SK-N-SH (cell line): ENCODE measurements at regions not wholly inside any gene's neighbourhood (a gene's known extent, or its start where the extent isn't known, plus 50 kb on each side); places are given as distances from the start of the nearest gene placed in this dataset.

Experiments used
- CTCF ChIA-PET: fragments of 300-600, 350-600 bp; formaldehyde crosslinking; extraction: SDS; loops from one replicate; lab custom pipeline; 2021; lab: Yijun Ruan, JAX
- POLR2A ChIA-PET: fragments of 350-600 bp; sonication (Branson Sonifier 250); formaldehyde crosslinking; extraction: SDS; loops from one replicate; lab custom pipeline; 2020; ENCODE audit warnings: antibody characterized with exemption, inconsistent platforms; lab: Yijun Ruan, JAX
- DNase-seq: peaks from one replicate; pipeline ENCODE4 v3.0.0; 2012
- H2AFZ ChIP-seq: fragments of 200-600 bp; sonication (generic); 2 replicates; pipeline ENCODE4 v1.8.1; 2016; ENCODE audit warnings: antibody characterized with exemption, mild to moderate bottlenecking, low read depth
- H3F3A ChIP-seq: fragments of 200-600 bp; sonication (generic); replicated peaks from 2 replicates; pipeline ENCODE3; 2016; ENCODE audit warnings: antibody characterized with exemption, mild to moderate bottlenecking; ENCODE audit not compliant: insufficient read depth
- H3K27ac ChIP-seq, 2 experiments: fragments of 200-500 bp in 1 of 2; fragments of 200-600 bp in 1 of 2; sonication (Bioruptor generic) in 1 of 2; sonication (generic), shearing (Covaris generic) in 1 of 2; 2 replicates each; pipeline versions ENCODE4 v1.5.1 to v1.6.1; 2014 to 2016; ENCODE audit warnings: low read depth in 2 of 2, inconsistent platforms in 1 of 2, low read length in 1 of 2, mild to moderate bottlenecking in 1 of 2, mixed read lengths in 1 of 2
- H3K27me3 ChIP-seq: fragments of 200-600 bp; sonication (generic), shearing (Covaris generic); 2 replicates; pipeline ENCODE4 v1.6.1; 2016; ENCODE audit warnings: mixed run types; ENCODE audit not compliant: insufficient read depth
- H3K36me3 ChIP-seq, 2 experiments: fragments of 200-500 bp in 1 of 2; fragments of 200-600 bp in 1 of 2; sonication (Bioruptor generic) in 1 of 2; sonication (generic) in 1 of 2; replicated peaks in 1 of 2; 2 replicates each; pipeline versions ENCODE3 to v1.5.1; 2014 to 2016; ENCODE audit warnings: low read length in 1 of 2, mild to moderate bottlenecking in 1 of 2; ENCODE audit not compliant: insufficient read depth in 2 of 2, control insufficient read depth in 1 of 2
- H3K4me1 ChIP-seq, 2 experiments: fragments of 200-500 bp in 1 of 2; fragments of 200-600 bp in 1 of 2; sonication (Bioruptor generic) in 1 of 2; sonication (generic), shearing (Covaris generic) in 1 of 2; 2 replicates each; pipeline versions ENCODE4 v1.5.1 to v1.6.1; 2014 to 2016; ENCODE audit warnings: low read depth in 1 of 2, low read length in 1 of 2, mixed run types in 1 of 2; ENCODE audit not compliant: insufficient read depth in 2 of 2, control insufficient read depth in 1 of 2
- H3K4me2 ChIP-seq: fragments of 200-600 bp; sonication (generic), shearing (Covaris generic); 2 replicates; pipeline ENCODE4 v1.6.1; 2017; ENCODE audit warnings: mixed run types
- H3K4me3 ChIP-seq, 2 experiments: fragments of 200-500 bp in 1 of 2; fragments of 200-600 bp in 1 of 2; sonication (Bioruptor generic) in 1 of 2; sonication (generic), shearing (Covaris generic) in 1 of 2; 2 replicates each; pipeline versions ENCODE4 v1.5.1 to v1.8.1; 2014 to 2016; ENCODE audit warnings: low read depth in 2 of 2, inconsistent platforms in 1 of 2, low read length in 1 of 2, mild to moderate bottlenecking in 1 of 2, mixed read lengths in 1 of 2, moderate library complexity in 1 of 2
- H3K79me2 ChIP-seq: fragments of 200-600 bp; sonication (generic); 2 replicates; pipeline ENCODE4 v1.8.1; 2017; ENCODE audit warnings: mild to moderate bottlenecking; ENCODE audit not compliant: insufficient read depth
- H3K9ac ChIP-seq: fragments of 200-600 bp; sonication (generic); 2 replicates; pipeline ENCODE4 v1.6.1; 2017; ENCODE audit warnings: mixed run types
- H3K9me2 ChIP-seq: fragments of 200-600 bp; sonication (generic); 2 replicates; pipeline ENCODE4 v1.6.1; 2017; ENCODE audit warnings: mixed run types
- H3K9me3 ChIP-seq: fragments of 200-600 bp; sonication (generic); 2 replicates; pipeline ENCODE4 v1.6.1; 2017; ENCODE audit warnings: mixed run types, mild to moderate bottlenecking, moderate library complexity
- H4K20me1 ChIP-seq: fragments of 200-600 bp; sonication (generic); 2 replicates; pipeline ENCODE4 v1.6.1; 2017; ENCODE audit warnings: mild to moderate bottlenecking, mixed run types; ENCODE audit not compliant: insufficient read depth
- CTCF ChIP-seq: fragments of 200-600 bp; sonication (generic); IDR thresholded peaks from 2 replicates; pipeline ENCODE4 v1.6.1; 2017; ENCODE audit warnings: antibody characterized with exemption, mild to moderate bottlenecking, moderate library complexity
- EP300 ChIP-seq, 2 experiments: IDR thresholded peaks; 2 replicates each; pipeline versions ENCODE4 v1.4.0 to v1.6.1; 2012; ENCODE audit warnings: borderline replicate concordance in 1 of 2, low read depth in 1 of 2, low read length in 1 of 2
- FOSL2 ChIP-seq: IDR thresholded peaks from 2 replicates; pipeline ENCODE4 v1.4.0; 2012; ENCODE audit warnings: low read depth, mild to moderate bottlenecking, moderate library complexity, borderline replicate concordance
- FOXJ3 ChIP-seq: sonication (generic); formaldehyde crosslinking; IDR thresholded peaks from 2 replicates; pipeline ENCODE4 v1.5.1; 2020; ENCODE audit warnings: mild to moderate bottlenecking, missing genetic modification reagents
- FOXM1 ChIP-seq: IDR thresholded peaks from 2 replicates; pipeline ENCODE4 v1.4.0; 2012; ENCODE audit warnings: low read depth, mild to moderate bottlenecking
- GABPA ChIP-seq: IDR thresholded peaks from 2 replicates; pipeline ENCODE4 v1.4.0; 2012; ENCODE audit warnings: low read depth, mild to moderate bottlenecking
- GATA2 ChIP-seq: sonication (generic); formaldehyde crosslinking; IDR thresholded peaks from 2 replicates; pipeline ENCODE4 v1.5.0; 2020; ENCODE audit warnings: mild to moderate bottlenecking, missing genetic modification reagents
- JUND ChIP-seq: IDR thresholded peaks from 2 replicates; pipeline ENCODE4 v1.4.0; 2012
- NRF1 ChIP-seq: IDR thresholded peaks from 2 replicates; pipeline ENCODE4 v1.6.1; 2012; ENCODE audit warnings: low read depth, mild to moderate bottlenecking, low read length
- RCOR1 ChIP-seq: fragments of 150-350 bp; IDR thresholded peaks from 2 replicates; pipeline ENCODE4 v1.6.1; 2017; ENCODE audit warnings: antibody characterized with exemption, low read length
- RXRA ChIP-seq: IDR thresholded peaks from 2 replicates; pipeline ENCODE4 v1.4.0; 2012; ENCODE audit warnings: low read depth, mild to moderate bottlenecking, borderline replicate concordance
- SMC3 ChIP-seq: IDR thresholded peaks from 2 replicates; pipeline ENCODE4 v1.6.1; 2012; ENCODE audit warnings: low read depth, low read length, improper control_type of control experiment
- TCF12 ChIP-seq: IDR thresholded peaks from 2 replicates; pipeline ENCODE4 v1.4.0; 2012
- USF1 ChIP-seq: IDR thresholded peaks from 2 replicates; pipeline ENCODE4 v1.4.0; 2012; ENCODE audit warnings: low read depth, borderline replicate concordance
- YY1 ChIP-seq: IDR thresholded peaks from 2 replicates; pipeline ENCODE4 v1.4.0; 2012; ENCODE audit warnings: low read depth, mild to moderate bottlenecking
- ZBTB33 ChIP-seq: IDR thresholded peaks from 2 replicates; pipeline ENCODE4 v1.4.0; 2012; ENCODE audit warnings: low read depth, borderline replicate concordance
- WGBS: methylation state at CpG from one replicate; pipeline ENCODE4 v1.1.6; 2017; ENCODE audit warnings: low lambda C conversion rate; 5-methylcytosine and 5-hydroxymethylcytosine counted together
- TF ChIP-seq, protein P1 (sequence below): fragments of 150-350 bp; IDR thresholded peaks from 2 replicates; pipeline ENCODE4 v1.6.1; 2016; ENCODE audit warnings: mild to moderate bottlenecking, low read depth, low read length

DNA sequence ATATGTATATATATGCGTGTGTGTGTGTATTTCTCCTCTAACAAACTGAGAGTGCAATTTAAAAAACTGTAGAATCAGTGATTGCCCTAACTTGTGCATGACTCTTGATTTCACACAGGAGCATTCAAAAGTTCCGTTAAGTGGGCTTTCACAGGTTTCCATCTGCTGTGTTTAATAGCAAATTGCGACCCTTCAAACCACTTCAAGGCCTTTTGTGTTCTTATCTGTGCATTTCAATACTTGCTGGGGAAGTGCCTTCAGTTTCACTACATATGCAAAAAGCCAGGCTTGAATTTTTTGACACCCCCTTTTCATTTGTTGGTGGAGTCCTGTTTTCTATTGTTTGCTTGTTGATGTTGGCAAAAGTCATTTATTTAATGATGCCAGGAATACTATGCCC is 158.0 kb downstream of the TM9SF2 start:
- no peaks in the 10 kb centered on the region for H3K9me3 ChIP-seq
- 94% methylated on average over 3 of the region's 3 CpGs for WGBS
- no peak overlapping the region for H2AFZ ChIP-seq
- H3K4me1 ChIP-seq, result peaks cover 5 to 6% of the 10 kb centered on the region in 2 experiments; a peak in 3 of 4 replicates
- H3F3A ChIP-seq, result no peaks in the 10 kb centered on the region
- no peaks in the 10 kb centered on the region for H4K20me1 ChIP-seq
- H3K9ac ChIP-seq, result no peak overlapping the region
- H3K36me3 ChIP-seq, result no peaks in the 10 kb centered on the region
- DNase-seq, result no peak
- no peak overlapping the region for H3K4me3 ChIP-seq
- H3K9me2 ChIP-seq, result no peaks in the 10 kb centered on the region
- H3K27me3 ChIP-seq, result peaks cover 13% of the 10 kb centered on the region; the same call in 1 of the 2 replicates
- ChIA-PET CTCF (interaction anchor here (0.6 to 6.5 kb wide), 14 partner anchors 14 to 1523 kb away, joined by 3 to 107 read pairs (median 4); no protein-coding TSS in a partner anchor), POLR2A (no interaction called here)
- H3K79me2 ChIP-seq, result no peaks in the 10 kb centered on the region
- TF ChIP-seq TCF12, result no peak
- TF ChIP-seq USF1, result no peak
- no peak for TF ChIP-seq GABPA
- no peak for TF ChIP-seq ZBTB33
- TF ChIP-seq FOSL2, result no peak
- TF ChIP-seq EP300 (IDR thresholded peaks at IDR 0.05; ENCODE audit: borderline replicate concordance in 1 of 2, low read depth in 1 of 2, low read length in 1 of 2), result no peak
- no peak for TF ChIP-seq CTCF
- TF ChIP-seq FOXM1, result no peak
- TF ChIP-seq GATA2 (CRISPR knock-in tag), result no peak
- TF ChIP-seq SMC3, result no peak
- TF ChIP-seq, protein P1, sequence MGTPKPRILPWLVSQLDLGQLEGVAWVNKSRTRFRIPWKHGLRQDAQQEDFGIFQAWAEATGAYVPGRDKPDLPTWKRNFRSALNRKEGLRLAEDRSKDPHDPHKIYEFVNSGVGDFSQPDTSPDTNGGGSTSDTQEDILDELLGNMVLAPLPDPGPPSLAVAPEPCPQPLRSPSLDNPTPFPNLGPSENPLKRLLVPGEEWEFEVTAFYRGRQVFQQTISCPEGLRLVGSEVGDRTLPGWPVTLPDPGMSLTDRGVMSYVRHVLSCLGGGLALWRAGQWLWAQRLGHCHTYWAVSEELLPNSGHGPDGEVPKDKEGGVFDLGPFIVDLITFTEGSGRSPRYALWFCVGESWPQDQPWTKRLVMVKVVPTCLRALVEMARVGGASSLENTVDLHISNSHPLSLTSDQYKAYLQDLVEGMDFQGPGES, result no peak
- TF ChIP-seq YY1, result no peak
- no peak for TF ChIP-seq RCOR1
- TF ChIP-seq RXRA, result no peak
- TF ChIP-seq JUND, result no peak
- no peak for TF ChIP-seq NRF1
- no peak for TF ChIP-seq FOXJ3 (CRISPR knock-in tag)
- H3K4me2 ChIP-seq, result no peak overlapping the region
- H3K27ac ChIP-seq, result no peak overlapping the region
